ENCODE measurements at regions not wholly inside any gene's neighbourhood (a gene's known extent, or its start where the extent isn't known, plus 50 kb on each side); places are given as distances from the start of the nearest gene placed in this dataset.

DNA sequence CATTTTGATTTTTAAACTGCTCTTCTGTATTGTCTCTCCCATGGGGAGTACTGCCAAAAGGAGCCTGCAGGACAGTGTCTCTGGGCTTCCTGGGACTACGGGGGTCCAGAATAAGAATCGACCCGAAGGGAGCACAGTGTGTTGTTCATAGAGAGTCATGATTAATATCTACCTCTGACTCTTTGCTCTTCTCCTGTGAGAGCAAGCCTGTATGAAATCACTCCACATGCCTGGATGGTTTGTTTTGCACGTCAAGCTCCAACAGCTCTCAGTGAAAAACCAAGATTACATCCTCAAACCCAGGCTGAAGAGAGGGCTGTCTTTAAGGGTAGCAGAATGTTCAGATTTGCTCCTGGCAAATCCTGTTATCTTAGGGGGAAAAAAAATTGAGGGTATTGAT, 1860.0 kb upstream of the WWC1 start:
- TF ChIP-seq EZH2 (IDR thresholded peaks at IDR 0.05; ENCODE audit: borderline replicate concordance, insufficient read depth, low read length, poor library complexity, severe bottlenecking) (no peak), POLR2AphosphoS5 (IDR thresholded peaks at IDR 0.05) (peak; percentile 28), SMC3 (conservative IDR thresholded peaks at IDR 0.05; ENCODE audit: poor library complexity) (no peak)
- TF ChIP-seq, protein P1, sequence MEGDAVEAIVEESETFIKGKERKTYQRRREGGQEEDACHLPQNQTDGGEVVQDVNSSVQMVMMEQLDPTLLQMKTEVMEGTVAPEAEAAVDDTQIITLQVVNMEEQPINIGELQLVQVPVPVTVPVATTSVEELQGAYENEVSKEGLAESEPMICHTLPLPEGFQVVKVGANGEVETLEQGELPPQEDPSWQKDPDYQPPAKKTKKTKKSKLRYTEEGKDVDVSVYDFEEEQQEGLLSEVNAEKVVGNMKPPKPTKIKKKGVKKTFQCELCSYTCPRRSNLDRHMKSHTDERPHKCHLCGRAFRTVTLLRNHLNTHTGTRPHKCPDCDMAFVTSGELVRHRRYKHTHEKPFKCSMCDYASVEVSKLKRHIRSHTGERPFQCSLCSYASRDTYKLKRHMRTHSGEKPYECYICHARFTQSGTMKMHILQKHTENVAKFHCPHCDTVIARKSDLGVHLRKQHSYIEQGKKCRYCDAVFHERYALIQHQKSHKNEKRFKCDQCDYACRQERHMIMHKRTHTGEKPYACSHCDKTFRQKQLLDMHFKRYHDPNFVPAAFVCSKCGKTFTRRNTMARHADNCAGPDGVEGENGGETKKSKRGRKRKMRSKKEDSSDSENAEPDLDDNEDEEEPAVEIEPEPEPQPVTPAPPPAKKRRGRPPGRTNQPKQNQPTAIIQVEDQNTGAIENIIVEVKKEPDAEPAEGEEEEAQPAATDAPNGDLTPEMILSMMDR (IDR thresholded peaks at IDR 0.05; ENCODE audit: poor library complexity, severe bottlenecking), result no peak
